Kidney epithelial cell (primary cell): ENCODE measurements at regions not wholly inside any gene's neighbourhood (a gene's known extent, or its start where the extent isn't known, plus 50 kb on each side); places are given as distances from the start of the nearest gene placed in this dataset.
"Not testable (repeated sequence)": the region's sequence is repeated elsewhere in the genome, so short reads cannot be mapped to it uniquely, and the experiment has no call there.

Experiments
- DNase-seq: peaks from one replicate; pipeline ENCODE4 v3.0.0-alpha.2; 2010; ENCODE audit warnings: low read depth
- H3K27me3 ChIP-seq: 2 replicates; pipeline ENCODE4 v1.6.0; 2011; ENCODE audit warnings: low read length; ENCODE audit not compliant: control insufficient read depth, insufficient read depth
- H3K36me3 ChIP-seq: 2 replicates; pipeline ENCODE4 v1.5.1; 2011; ENCODE audit warnings: low read length; ENCODE audit not compliant: control insufficient read depth, insufficient read depth
- H3K4me3 ChIP-seq: 2 replicates; pipeline ENCODE4 v1.5.1; 2011; ENCODE audit warnings: low read depth, mild to moderate bottlenecking, control low read depth, low read length
- TF ChIP-seq, protein P1 (sequence below): IDR thresholded peaks from 2 replicates; pipeline ENCODE4 v1.5.1; 2011; ENCODE audit warnings: mild to moderate bottlenecking, moderate library complexity, low read length, control low read depth, inconsistent platforms; ENCODE audit not compliant: insufficient read depth, poor library complexity, severe bottlenecking

DNA sequence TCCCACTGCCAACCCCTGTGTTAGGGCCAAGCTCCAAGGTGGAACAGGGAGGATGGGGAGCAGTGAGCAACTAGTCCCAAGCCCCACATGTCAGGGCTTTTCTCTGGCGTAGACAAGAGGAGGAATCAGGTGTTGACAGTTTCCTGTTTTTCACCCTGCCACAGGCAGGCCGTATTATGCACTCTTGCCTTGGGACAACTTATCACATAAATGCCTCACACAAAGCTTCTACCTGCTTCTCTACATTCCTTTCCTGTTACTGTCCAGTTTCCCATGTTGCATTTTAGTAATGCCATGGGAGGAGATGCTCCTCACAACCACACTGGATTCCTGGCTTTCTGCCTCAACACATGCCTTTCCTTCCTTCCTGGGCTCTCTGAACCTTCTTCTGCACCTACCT lies 381.2 kb upstream of the ATP11B start:
- peak; percentile 14 for DNase-seq
- H3K4me3 ChIP-seq, result no peak overlapping the region
- no peaks in the 10 kb centered on the region for H3K27me3 ChIP-seq
- TF ChIP-seq, protein P1, sequence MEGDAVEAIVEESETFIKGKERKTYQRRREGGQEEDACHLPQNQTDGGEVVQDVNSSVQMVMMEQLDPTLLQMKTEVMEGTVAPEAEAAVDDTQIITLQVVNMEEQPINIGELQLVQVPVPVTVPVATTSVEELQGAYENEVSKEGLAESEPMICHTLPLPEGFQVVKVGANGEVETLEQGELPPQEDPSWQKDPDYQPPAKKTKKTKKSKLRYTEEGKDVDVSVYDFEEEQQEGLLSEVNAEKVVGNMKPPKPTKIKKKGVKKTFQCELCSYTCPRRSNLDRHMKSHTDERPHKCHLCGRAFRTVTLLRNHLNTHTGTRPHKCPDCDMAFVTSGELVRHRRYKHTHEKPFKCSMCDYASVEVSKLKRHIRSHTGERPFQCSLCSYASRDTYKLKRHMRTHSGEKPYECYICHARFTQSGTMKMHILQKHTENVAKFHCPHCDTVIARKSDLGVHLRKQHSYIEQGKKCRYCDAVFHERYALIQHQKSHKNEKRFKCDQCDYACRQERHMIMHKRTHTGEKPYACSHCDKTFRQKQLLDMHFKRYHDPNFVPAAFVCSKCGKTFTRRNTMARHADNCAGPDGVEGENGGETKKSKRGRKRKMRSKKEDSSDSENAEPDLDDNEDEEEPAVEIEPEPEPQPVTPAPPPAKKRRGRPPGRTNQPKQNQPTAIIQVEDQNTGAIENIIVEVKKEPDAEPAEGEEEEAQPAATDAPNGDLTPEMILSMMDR, result no peak
- no peaks in the 10 kb centered on the region for H3K36me3 ChIP-seq

- Histone ChIP-seq H3K36me3 (no peaks in the 10 kb centered on the region), H3K27me3 (no peaks in the 10 kb centered on the region), H3K4me3 (no peak overlapping the region)
- DNase-seq, result no peak
- TF ChIP-seq, protein P1, result no peak
Measured at GRCh38 chr3:182413061-182413460, 380.2 kb upstream of the ATP11B start.

DNA sequence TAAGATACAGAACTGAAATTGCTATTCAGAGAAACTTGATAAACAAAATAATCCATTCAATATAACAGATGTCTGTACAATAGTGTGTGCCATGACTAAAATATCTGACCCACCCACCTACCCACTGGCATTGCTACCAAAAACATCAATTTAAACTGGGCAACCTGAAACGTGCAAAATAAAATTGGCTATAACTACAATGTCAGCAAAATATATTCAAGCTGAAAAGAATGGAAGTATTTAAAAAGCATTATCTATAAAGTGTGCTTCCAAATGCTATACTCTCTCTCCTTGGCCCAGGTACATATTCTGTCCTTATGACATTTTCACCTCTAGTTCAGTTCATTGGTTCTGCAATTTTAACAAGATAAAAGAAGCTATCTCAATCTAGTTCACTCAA lies 379.6 kb upstream of the ATP11B start:
- H3K36me3 ChIP-seq, result no peaks in the 10 kb centered on the region
- DNase-seq, result no peak
- no peaks in the 10 kb centered on the region for H3K27me3 ChIP-seq
- no peak overlapping the region for H3K4me3 ChIP-seq
- TF ChIP-seq, protein P1, result no peak

DNA sequence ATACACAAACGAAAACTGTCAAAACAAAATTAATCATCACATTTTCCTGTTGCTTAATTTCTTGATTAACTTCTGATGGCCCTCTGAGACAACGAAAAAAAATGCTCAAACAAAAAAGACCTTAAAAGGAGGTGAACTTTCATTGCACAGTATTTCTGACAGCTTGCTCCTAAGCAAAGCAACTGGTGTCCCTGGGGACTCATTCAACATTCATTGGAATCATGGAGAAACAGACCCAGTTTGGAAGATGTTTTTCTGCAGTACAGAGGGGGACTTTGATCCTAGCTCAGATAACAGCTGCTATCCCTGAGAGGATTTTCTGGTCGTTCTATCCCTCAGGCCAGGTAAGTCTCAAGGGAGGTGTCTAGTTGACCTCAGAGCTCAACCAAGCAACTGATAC lies 378.7 kb upstream of the ATP11B start:
- DNase-seq, result no peak
- no peaks in the 10 kb centered on the region for H3K36me3 ChIP-seq
- H3K27me3 ChIP-seq, result no peaks in the 10 kb centered on the region
- no peak overlapping the region for H3K4me3 ChIP-seq
- TF ChIP-seq, protein P1, result no peak

DNA sequence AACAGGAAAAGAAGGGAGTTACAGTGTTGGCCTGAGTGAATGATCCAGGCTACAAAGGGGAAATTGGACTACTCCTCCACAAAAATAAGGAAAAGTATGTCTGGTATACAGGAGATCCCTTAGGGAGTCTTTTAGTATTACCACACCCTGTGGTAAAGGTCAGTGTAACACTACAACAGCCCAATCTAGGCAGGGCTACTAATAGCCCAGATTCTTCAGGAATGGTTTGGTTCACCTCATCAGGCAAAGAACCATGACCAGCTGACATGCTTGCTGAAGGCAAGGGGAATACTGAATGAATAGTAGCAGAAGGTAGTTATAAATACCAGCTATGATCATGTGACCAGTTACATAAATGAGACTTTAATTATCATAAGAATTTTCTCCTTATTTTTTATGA lies 372.6 kb upstream of the ATP11B start:
- H3K27me3 ChIP-seq, result no peaks in the 10 kb centered on the region
- H3K36me3 ChIP-seq, result no peaks in the 10 kb centered on the region
- TF ChIP-seq, protein P1, result no peak
- no peak for DNase-seq
- no peak overlapping the region for H3K4me3 ChIP-seq

DNA sequence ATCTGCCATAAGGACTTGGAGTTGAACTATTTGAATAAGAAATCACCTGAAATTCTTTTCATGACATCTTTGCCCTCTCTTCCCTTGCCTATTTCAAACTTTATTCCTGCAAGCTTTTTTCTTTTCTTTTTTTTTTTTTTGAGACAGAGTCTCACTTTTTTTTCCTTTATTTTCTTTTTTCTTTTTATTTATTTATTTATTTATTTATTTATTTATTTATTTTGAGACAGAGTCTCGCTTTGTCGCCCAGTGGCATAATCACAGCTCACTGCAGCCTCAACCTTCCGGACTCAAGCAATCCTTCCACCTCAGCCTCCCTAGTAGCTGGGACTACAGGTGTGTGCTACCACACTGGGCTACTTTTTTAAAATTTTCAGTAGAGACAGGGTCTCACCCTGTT lies 369.3 kb upstream of the ATP11B start:
- TF ChIP-seq, protein P1, result no peak
- no peak for DNase-seq
- H3K36me3 ChIP-seq, result no peaks in the 10 kb centered on the region
- no peaks in the 10 kb centered on the region for H3K27me3 ChIP-seq
- H3K4me3 ChIP-seq, result no peak overlapping the region

DNA sequence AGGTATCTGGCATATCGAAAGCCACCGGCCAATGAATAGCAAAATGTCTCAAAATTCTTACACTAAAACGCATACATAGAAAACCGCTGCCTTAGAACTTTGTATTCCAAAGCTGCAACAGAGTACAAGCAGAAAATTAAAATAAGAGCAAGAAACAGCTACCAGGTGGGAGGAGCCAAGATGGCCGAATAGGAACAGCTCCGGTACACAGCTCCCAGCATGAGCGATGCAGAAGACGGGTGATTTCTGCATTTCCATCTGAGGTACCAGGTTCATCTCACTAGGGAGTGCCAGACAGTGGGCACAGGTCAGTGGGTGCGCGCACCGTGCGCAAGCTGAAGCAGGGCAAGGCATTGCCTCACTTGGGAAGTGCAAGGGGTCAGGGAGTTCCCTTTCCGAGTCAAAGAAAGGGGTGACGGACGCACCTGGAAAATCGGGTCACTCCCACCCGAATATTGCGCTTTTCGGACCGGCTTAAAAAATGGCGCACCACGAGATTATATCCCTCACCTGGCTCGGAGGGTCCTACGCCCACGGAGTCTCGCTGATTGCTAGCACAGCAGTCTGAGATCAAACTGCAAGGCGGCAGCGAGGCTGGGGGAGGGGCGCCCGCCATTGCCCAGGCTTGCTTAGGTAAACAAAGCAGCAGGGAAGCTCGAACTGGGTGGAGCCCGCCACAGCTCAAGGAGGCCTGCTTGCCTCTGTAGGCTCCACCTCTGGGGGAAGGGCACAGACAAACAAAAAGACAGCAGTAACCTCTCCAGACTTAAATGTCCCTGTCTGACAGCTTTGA lies 367.2 kb upstream of the ATP11B start:
- H3K27me3 ChIP-seq, DNase-seq, H3K4me3 ChIP-seq, H3K36me3 ChIP-seq: not testable (repeated sequence)

DNA sequence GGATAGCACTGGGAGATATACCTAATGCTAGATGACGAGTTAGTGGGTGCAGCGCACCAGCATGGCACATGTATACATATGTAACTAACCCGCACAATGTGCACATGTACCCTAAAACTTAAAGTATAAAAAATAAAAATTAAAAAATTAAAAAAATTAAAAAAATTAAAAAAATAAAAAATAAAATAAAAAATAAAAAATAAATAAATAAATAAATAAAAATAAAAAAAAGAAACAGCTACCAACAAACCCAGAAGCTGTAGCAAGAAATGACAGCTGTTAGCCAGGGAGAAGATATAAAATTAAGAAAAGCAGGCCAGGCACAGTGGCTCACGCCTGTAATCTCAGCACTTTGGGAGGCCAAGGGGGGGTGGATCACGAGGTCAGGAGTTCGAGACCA lies 361.3 kb upstream of the ATP11B start:
- H3K27me3 ChIP-seq, DNase-seq, H3K36me3 ChIP-seq, H3K4me3 ChIP-seq: not testable (repeated sequence)
